GM19468 (cell line): ENCODE measurements at regions not wholly inside any gene's neighbourhood (a gene's known extent, or its start where the extent isn't known, plus 50 kb on each side); places are given as distances from the start of the nearest gene placed in this dataset.
"Not testable (repeated sequence)": the region's sequence is repeated elsewhere in the genome, so short reads cannot be mapped to it uniquely, and the experiment has no call there.

ENCODE experiments used
- ATAC-seq: cut with Tn5 transposase; IDR thresholded peaks from one replicate; pipeline ENCODE4 v1.9.1; 2021; ENCODE audit warnings: mild to moderate bottlenecking, moderate library complexity, moderate number of reproducible peaks; ENCODE audit not compliant: unreplicated experiment; ENCODE audit errors: extremely low read depth

- no peak for ATAC-seq
Measured at GRCh38 chr1:221576268-221576667, 165.6 kb downstream of the DUSP10 start.

- ATAC-seq = no peak
Measured at GRCh38 chr1:221583465-221583864, 158.4 kb downstream of the DUSP10 start.

GRCh38 chr1:221587013-221587412, 154.9 kb downstream of the DUSP10 start:
- ATAC-seq = not testable (repeated sequence)

DNA sequence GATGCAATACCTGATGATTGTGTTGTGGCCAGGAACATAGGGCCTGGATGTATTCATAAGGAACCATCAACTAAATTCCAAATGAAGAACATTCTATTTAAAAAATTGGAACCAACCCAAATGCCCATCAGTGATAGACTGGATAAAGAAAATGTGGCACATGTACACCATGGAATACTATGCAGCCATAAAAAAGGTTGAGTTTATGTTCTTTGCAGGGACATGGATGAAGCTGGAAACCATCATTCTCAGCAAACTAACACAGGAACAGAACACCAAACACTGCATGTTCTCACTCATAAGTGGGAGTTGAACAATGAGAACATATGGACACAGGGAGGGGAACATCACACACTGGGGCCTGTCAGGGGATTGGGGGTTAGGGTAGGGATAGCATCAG, 150.6 kb downstream of the DUSP10 start:
- not testable (repeated sequence) for ATAC-seq

DNA sequence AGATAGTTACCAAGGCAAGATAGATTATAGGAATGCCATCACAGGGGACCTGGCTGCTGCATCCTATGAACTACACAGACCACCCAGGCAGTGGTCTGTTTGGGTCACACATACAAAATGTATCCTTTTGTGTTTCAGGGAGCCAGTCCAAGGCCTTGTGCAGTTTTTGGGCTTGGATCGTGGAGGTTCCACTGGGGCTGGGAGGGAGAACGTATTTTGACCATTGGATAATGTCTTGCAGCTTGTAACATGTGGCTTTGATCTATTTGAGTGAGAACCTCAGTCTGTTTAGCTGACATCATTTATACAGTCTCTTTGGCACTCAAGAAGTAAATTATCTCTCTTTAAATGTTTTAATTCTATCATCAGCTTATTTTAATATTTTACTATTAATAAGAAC, 147.3 kb downstream of the DUSP10 start:
- no peak for ATAC-seq

GRCh38 chr1:221598122-221598521, 143.8 kb downstream of the DUSP10 start:
- no peak for ATAC-seq

DNA sequence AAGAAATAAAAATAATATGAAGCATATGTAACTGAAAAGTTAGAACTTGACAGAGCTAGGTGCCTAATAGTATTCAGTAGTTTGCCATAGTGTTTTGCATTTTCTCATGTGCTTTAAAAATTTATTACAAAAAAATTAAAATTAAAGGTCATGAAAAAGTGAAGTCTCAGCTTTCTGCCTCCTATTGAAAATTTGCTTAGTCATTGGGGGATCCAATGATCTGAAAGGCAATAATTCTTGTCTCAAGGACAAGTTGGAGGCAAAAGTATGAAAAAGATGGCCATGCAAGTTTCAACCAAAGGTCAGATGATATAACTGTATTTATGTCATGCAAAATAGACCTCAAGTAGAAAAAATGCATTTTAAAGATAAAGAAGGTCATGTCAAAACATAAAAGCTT, 140.7 kb downstream of the DUSP10 start:
- no peak for ATAC-seq

DNA sequence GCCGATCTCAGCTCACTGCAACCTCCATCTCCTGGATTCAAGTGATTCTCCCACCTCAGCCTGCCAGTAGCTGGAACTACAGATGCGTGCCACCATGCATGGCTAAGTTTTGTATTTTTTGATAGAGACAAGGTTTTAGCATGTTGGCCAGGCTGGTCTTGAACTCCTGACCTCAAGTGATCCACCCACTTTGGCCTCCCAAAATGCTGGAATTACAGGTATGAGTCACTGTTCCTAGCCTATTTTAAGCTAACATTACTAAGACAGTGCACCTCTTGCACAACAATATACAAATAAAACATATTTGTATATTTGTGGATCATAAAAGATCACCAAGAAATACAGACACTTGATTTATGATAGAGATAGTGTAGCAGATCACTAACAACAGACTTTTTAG, 139.1 kb downstream of the DUSP10 start:
- no peak for ATAC-seq

DNA sequence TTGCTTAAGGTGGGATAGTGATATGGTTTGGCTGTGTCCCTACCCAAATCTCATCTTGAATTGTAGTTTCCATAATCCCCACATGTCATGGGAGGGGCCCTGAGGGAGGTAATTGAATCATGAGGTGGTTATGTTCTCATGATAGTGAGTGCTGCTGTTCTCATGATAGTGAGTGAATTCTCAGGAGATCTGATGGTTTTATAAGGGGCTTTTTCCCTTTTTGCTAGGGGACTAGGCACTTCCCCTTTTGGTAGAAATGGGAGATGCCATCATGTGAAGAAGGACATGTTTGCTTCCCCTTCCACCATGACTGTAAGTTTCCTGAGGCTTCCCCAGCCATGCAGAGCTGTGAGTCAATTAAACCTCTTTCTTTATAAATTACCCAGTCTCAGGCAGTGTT, 137.5 kb downstream of the DUSP10 start:
- ATAC-seq = not testable (repeated sequence)

DNA sequence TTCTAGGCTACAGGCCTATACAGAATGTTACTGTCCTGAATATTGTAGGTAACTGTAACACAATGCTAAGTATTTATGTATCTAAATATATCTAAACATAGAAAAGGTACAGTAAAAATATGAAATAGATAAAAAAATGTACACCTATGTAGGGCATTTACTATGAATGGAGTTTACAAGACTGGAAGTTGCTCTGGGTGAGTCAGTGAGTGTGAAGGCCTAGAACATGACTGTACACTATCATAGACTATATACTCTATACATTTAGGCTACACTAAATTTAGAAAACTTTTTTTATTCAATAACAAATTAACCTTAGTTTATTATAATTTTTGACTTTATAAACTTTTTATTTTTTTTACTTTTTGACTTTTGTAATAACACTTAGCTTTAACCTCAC, 136.9 kb downstream of the DUSP10 start:
- ATAC-seq = no peak

- ATAC-seq = no peak
Measured at GRCh38 chr1:221605569-221605968, 136.3 kb downstream of the DUSP10 start.

DNA sequence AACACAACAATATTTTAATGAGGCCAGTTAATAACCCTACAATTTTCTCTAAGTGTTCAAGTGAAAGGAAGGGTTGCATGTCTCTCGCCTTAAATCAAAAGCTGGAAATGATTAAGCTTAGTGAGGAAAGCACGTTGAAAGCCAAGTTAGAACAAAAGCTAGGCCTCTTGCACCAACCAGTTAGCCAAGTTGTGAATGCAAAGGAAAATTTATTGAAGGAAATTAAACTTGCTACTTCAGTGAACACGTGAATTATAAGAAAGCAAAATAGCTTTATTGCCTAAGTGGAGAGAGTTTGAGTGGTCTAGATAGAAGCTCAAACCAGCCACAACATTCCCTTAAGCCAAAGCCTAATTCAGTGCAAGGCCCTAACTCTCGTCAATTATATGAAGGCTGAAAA, 135.6 kb downstream of the DUSP10 start:
- ATAC-seq = no peak

- no peak for ATAC-seq
Measured at GRCh38 chr1:221608835-221609320, 133.0 kb downstream of the DUSP10 start.

DNA sequence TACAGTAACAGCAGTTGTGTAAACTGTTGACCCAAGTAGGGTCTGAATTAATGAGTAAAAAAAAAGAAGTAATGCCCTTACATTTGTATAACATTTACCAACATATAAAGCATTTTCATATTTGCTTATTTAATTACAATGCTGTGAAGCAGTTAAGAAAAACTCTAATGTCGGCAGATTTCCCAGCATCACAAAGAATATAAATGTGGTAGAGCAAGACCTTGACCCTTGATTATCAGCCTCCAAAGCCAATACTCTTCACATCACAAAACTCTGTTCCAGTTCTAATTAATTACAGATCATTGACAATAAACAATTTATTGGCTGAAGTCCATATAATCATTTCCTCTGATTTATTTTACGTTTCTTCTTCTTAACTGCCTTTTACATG, 130.2 kb downstream of the DUSP10 start:
- no peak for ATAC-seq

DNA sequence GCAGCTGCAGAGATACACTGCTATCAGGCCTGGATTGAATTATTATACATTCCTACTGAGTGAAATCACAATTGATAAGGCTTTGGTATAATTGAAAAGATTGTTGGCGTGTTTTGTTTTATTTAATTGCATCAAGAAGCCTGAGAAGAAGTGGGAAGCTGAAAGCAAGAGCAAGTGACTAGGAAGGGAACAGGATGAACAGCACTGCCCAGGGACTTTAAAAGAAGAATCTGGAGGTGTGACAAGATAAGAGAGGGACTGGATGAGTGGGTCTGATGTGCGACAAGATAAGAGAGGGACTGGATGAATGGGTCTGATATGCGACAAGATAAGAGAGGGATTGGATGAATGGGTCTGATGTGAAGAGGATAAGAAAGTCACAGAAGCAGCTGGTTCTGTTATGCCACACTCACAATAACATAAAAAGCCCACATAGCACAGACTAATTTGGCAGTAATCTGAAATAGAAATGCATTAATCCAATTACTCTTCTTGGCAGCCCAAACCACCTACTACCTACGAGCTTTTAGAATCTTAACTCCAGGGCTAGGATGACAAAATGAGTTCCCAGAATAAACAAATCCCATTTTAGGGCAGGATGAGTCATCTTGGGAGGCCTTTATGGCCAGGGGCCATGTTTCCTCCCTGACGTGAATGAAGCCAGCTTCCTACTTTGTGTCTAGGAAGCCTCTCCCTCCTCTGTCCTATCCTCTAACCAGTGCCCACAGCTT, 129.7 kb downstream of the DUSP10 start:
- no peak for ATAC-seq

DNA sequence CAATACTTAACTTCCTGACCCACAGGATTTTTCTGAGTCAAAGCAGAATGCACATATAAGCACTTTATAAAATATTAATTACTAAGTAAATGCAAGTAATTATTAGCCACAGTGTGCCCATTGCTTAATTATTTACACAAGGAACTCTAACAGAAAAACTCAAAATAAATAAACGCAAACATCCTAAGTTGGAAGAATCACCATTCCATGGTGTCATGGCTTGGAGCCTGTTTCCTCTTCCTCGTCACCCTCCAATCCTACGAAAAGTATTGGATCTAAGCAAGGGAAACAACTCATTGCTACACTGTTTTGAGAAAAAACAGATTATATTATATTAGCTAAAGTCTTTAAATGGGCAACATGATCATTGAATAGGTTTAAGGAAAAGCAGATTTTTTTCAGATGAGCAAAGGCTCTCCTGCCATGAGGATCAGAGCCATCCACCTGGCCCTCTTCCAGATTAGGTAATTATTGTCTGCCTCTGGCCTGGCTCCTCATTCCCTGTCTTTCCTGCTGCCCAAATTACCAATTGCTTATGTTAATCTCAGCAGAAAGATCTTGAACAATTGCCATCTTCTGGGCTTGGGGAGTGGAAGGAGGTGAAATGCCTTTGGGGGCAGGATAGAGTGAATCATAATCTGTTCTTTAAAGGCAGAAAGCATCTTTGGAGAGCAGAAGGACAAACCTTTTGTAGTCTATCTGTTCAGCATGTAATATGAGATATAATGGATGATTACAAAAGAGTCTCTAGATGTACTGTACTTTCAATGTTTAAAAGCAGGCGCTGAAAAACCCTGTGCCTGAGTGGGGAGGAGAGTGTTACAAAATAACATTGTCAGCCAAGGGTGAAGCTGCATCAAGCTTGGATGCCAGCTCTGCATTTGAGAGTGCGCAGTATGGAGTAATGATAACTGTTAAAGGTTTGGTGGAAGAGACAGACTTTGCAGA, 121.2 kb downstream of the DUSP10 start:
- no peak for ATAC-seq

DNA sequence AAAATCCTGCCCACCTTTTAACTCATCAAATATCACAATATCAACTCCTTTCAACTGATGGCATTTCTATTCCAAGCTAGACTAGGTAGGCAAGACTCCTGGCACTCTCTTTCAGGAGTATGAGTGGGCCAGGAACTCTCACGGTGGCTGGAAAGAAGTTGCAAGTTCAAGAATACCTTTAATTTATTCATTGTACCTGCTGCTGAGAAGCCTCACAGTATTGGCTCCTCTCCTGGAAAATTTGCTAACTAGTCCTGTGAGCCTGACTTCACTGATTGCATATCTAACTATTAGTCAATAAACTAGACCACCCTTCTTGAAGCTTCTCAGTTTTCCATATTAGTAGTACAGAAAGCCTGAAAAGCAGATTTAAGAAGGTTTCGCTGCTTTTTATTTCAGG, 120.2 kb downstream of the DUSP10 start:
- ATAC-seq = no peak

DNA sequence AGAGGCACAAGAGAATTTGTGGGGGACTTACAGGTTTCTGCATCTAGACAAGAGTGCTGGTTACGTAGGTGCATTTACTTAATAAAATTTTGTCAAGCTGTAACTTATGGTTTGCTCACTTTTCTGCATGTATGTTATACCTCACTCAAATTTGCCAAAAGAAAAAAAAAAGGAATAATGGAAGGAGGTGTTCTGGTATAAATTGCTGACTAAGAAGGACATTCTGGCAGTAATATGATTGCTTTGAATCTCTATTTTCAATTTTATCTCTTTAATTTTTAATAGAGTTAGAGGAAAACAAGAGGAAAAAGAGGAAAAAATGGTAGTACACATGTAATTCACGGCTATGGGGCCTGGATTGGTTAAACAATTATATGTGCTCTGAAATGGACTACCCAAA, 119.5 kb downstream of the DUSP10 start:
- ATAC-seq = no peak

- ATAC-seq = no peak
Measured at GRCh38 chr1:221625026-221625425, 116.9 kb downstream of the DUSP10 start.

DNA sequence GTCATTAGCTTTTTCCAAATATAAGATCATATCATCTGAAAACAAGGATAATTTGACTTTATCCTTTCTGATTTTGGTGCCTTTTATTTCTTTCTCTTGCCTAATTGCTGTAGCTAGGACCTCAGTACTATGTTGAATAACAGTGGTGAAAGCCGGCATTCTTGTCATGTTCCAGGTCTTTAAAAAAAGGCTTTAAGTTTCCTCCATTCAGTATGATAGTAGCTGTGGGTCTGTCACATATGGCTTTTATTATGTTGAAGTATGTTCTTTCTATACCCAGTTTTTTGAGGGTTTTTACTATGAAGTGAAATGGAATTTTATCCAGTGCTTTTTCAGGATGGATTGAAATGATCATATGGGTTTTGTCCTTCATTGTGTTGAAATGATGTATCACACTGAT, 115.8 kb downstream of the DUSP10 start:
- no peak for ATAC-seq

GRCh38 chr1:221630236-221630635, 111.7 kb downstream of the DUSP10 start:
- no peak for ATAC-seq
